ENCODE measurements at regions not wholly inside any gene's neighbourhood (a gene's known extent, or its start where the extent isn't known, plus 50 kb on each side); places are given as distances from the start of the nearest gene placed in this dataset.
"Not testable (repeated sequence)": the region's sequence is repeated elsewhere in the genome, so short reads cannot be mapped to it uniquely, and the experiment has no call there.

- no peak for TF ChIP-seq CTCF (IDR thresholded peaks at IDR 0.05; ENCODE audit: low read length, missing control alignments)
- no peak for DNase-seq (ENCODE audit: low read depth)
Observed at GRCh38 chr13:90943946-90944345, 403.5 kb upstream of the MIR17HG start.

DNA sequence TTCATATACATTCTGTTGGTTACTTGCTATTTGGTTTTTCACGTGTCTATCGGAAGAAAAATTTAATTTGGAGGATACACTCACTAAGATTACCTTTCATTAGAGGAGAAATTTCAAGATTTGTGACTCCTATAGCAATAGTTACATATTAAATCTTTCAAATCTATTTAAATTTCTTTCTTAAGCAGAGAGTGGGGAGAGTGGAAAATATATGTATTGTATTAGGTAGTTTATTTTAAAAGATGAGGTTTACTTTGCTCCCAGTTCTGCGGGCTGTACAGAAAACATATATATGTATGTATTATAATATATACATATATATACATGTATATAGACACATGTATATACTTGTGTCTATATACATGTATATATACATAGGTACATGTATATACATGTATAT lies 402.3 kb upstream of the MIR17HG start:
- H3K4me3 ChIP-seq (replicated peaks; ENCODE audit: low read depth, low read length); DNase-seq (ENCODE audit: low read depth): not testable (repeated sequence)

More at GRCh38 chr13:90943946-90944345, 403.5 kb upstream of the MIR17HG start:
- no peak overlapping the region for H3K4me3 ChIP-seq (replicated peaks; ENCODE audit: low read depth, low read length)

GRCh38 chr13:90946125-90946524 lies 401.4 kb upstream of the MIR17HG start:
- H3K4me3 ChIP-seq (replicated peaks; ENCODE audit: low read depth, low read length); DNase-seq (ENCODE audit: low read depth): not testable (repeated sequence)

DNA sequence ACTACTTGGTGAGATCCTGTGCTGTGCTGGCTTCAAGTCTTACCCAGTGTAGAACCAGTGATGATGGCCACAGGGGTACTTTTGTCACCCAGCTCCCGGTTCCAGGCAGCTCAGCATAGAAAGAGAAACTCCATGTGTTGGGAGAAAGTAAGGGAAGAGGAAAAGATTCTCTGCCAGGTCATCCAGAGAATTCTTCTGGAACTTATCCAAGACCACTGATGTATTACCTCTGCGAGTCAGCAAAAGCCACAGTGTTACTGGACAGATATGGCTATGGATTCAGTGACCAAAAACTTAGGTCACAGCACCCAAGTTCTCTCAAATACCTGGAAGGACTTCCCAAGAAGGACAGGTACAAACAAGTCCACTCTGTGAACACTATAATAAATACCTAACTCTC lies 399.5 kb upstream of the MIR17HG start:
- DNase-seq (ENCODE audit: low read depth), result no peak
- TF ChIP-seq CTCF (IDR thresholded peaks at IDR 0.05; ENCODE audit: low read length, missing control alignments), result no peak
- H3K4me3 ChIP-seq (replicated peaks; ENCODE audit: low read depth, low read length), result no peak overlapping the region

DNA sequence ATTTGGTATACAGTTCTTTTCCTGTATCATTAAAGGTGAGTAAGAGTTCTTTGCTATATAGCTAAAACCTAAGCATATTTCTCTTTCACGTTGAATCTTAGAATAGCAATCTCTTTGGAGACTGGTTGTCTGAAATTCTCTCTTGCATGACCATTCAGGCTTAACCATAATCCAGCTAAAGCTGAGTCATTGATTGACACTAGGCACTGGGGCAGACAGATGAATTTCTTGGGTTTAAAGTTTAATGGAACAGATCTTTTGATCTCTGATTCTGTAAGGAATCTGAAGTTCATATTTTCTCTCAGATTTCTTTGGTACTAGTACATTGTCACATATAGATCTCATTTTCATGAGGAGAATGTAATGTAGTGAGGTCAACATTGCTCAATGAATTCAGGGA lies 397.3 kb upstream of the MIR17HG start:
- no peak overlapping the region for H3K4me3 ChIP-seq (replicated peaks; ENCODE audit: low read depth, low read length)
- DNase-seq (ENCODE audit: low read depth), result no peak
- TF ChIP-seq CTCF (IDR thresholded peaks at IDR 0.05; ENCODE audit: low read length, missing control alignments), result no peak

- no peak overlapping the region for H3K4me3 ChIP-seq (replicated peaks; ENCODE audit: low read depth, low read length)
- TF ChIP-seq CTCF (IDR thresholded peaks at IDR 0.05; ENCODE audit: low read length, missing control alignments), result no peak
- DNase-seq (ENCODE audit: low read depth), result no peak
Observed at GRCh38 chr13:90951663-90952062, 395.8 kb upstream of the MIR17HG start.

DNA sequence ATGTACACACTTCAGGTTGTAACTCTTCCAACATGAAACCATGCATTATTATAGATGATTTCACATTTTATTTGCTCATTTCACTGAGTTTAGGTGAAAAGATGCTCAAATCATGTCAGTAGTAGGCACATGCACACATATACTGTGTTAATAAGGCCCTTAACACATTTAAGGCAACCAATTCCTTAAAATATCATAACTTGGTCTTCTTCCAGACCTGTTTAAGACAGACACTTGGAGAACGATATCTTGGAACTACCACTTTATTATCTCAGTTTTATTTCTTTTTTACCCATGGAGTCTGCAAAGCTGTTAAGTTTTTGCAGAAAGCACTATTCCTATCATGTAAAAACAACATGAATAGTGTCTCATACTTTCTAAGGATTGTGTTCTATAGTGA lies 395.2 kb upstream of the MIR17HG start:
- no peak for TF ChIP-seq CTCF (IDR thresholded peaks at IDR 0.05; ENCODE audit: low read length, missing control alignments)
- H3K4me3 ChIP-seq (replicated peaks; ENCODE audit: low read depth, low read length), result no peak overlapping the region

GRCh38 chr13:90954605-90955195 lies 392.8 kb upstream of the MIR17HG start:
- no peak overlapping the region for H3K4me3 ChIP-seq (replicated peaks; ENCODE audit: low read depth, low read length)
- no peak for DNase-seq (ENCODE audit: low read depth)
- TF ChIP-seq CTCF (IDR thresholded peaks at IDR 0.05; ENCODE audit: low read length, missing control alignments), result no peak

More for the DNA sequence above, 395.2 kb upstream of the MIR17HG start:
- DNase-seq (ENCODE audit: low read depth), result no peak
